ENCODE measurements at regions not wholly inside any gene's neighbourhood (a gene's known extent, or its start where the extent isn't known, plus 50 kb on each side); places are given as distances from the start of the nearest gene placed in this dataset.

DNA sequence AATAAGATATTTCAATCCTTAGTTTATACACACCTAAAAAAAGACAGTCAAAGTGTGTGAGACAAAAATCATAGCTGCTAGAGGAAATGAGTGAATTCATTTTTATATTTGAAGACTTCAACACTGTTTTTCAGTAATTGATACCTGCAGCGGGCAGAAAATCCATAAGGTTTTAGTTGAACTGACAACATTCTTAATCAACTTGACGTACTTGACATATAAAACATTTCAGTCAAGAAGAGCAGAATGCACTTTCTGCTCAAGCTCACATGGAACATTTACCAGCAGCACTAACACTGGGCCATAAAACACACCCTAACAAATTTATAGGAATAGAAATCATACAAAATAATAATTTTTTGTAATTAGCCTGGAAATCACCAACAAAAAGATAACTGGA is 959.6 kb upstream of the SOX11 start:
- H3K36me3 ChIP-seq (ENCODE audit: insufficient read depth, low read length): no peaks in the 10 kb centered on the region
- no peaks in the 10 kb centered on the region for H4K20me1 ChIP-seq (ENCODE audit: insufficient read depth, low read length)
- H2AFZ ChIP-seq (ENCODE audit: low read length): no peak overlapping the region
- no peak overlapping the region for H3K4me3 ChIP-seq (ENCODE audit: insufficient read depth, low read length)
- DNase-seq (ENCODE audit: insufficient read length, low spot score, missing footprints): no peak
- peaks cover 2% of the 10 kb centered on the region for H3K9me3 ChIP-seq (ENCODE audit: low read depth, low read length)
- H3K27me3 ChIP-seq (ENCODE audit: insufficient read depth, low read length): no peaks in the 10 kb centered on the region
- no peak overlapping the region for H3K4me2 ChIP-seq (ENCODE audit: insufficient read depth, low read length)
- no peaks in the 10 kb centered on the region for H3K4me1 ChIP-seq (ENCODE audit: insufficient read depth, low read length)
- TF ChIP-seq, protein P1, sequence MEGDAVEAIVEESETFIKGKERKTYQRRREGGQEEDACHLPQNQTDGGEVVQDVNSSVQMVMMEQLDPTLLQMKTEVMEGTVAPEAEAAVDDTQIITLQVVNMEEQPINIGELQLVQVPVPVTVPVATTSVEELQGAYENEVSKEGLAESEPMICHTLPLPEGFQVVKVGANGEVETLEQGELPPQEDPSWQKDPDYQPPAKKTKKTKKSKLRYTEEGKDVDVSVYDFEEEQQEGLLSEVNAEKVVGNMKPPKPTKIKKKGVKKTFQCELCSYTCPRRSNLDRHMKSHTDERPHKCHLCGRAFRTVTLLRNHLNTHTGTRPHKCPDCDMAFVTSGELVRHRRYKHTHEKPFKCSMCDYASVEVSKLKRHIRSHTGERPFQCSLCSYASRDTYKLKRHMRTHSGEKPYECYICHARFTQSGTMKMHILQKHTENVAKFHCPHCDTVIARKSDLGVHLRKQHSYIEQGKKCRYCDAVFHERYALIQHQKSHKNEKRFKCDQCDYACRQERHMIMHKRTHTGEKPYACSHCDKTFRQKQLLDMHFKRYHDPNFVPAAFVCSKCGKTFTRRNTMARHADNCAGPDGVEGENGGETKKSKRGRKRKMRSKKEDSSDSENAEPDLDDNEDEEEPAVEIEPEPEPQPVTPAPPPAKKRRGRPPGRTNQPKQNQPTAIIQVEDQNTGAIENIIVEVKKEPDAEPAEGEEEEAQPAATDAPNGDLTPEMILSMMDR (IDR thresholded peaks at IDR 0.05; ENCODE audit: extremely low read depth, low read depth, low read length): no peak
- H3K27ac ChIP-seq (ENCODE audit: low read depth, low read length): no peak overlapping the region
- no peaks in the 10 kb centered on the region for H3K79me2 ChIP-seq (ENCODE audit: insufficient read depth, low read length)

DNA sequence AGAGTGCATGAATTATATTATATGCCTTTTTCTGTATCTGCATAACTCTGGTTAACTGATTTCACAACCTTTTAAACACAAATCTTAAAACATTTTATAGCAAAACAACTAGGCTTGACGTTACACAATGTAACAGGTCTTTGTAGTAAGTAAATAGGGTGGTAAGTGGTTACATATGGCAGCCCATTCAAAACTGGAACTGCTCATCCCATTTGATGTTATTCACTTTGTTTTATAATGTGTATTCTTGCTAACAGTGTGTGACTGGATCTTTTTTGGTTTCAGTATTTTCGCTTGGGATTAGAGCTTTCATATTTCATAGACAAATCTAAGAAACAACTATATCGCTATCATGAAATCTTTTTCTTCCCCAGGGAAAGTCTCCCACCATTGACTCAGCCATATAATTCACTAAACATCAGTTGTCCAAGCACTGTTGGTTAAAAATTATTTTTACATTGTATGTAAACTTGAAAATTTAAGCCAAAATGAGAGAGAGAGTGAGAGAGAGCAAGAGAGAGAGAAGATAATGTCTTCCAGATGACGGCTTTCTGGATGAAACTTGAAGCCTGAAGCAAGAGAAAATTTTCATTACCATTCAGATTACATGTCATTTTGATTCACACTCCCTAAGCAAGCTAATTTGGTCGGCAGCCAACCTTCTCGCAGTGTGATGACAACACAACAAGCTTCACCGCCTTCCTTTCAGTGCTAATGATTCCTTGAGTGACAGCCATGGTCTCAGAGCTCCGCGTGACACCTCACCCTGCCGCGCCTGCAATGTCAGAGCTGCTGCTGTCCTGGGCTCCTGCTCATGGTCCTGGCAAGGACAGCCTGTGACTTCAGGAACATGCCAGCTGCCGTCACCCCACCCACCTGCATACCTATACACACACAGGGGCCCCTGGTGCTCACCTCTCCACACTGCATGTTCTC is 946.9 kb upstream of the SOX11 start:
- Histone ChIP-seq H3K4me3 (ENCODE audit: insufficient read depth, low read length) (no peak overlapping the region), H3K4me2 (ENCODE audit: insufficient read depth, low read length) (no peak overlapping the region), H3K27ac (ENCODE audit: low read depth, low read length) (no peak overlapping the region), H3K4me1 (ENCODE audit: insufficient read depth, low read length) (no peaks in the 10 kb centered on the region), H3K36me3 (ENCODE audit: insufficient read depth, low read length) (no peaks in the 10 kb centered on the region), H4K20me1 (ENCODE audit: insufficient read depth, low read length) (no peaks in the 10 kb centered on the region), H3K9me3 (ENCODE audit: low read depth, low read length) (peaks cover 6% of the 10 kb centered on the region), H3K27me3 (ENCODE audit: insufficient read depth, low read length) (no peaks in the 10 kb centered on the region), H2AFZ (ENCODE audit: low read length) (no peak overlapping the region), H3K79me2 (ENCODE audit: insufficient read depth, low read length) (no peaks in the 10 kb centered on the region)
- DNase-seq (ENCODE audit: insufficient read length, low spot score, missing footprints): no peak
- TF ChIP-seq, protein P1 (IDR thresholded peaks at IDR 0.05; ENCODE audit: extremely low read depth, low read depth, low read length): no peak

DNA sequence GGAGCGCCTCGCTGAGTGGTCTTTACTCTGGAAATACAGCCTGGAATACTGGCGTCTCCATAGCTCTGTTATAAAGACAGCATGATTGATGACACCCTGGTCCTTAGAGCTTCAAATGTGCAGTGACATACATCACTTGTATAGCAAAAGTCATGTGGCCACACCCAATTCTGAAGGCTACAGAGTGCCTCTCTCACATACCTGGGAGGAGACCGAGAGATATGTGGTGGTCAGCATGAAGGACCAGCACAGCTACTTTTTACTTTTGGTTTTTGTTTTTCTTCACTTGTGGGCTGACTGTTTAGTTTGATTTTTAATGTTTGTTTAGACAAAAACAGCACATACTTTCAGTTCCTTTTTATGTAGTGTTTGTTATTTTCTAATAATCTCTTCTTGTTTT is 938.5 kb upstream of the SOX11 start:
- H3K4me3 ChIP-seq (ENCODE audit: insufficient read depth, low read length): no peak overlapping the region
- no peaks in the 10 kb centered on the region for H3K27me3 ChIP-seq (ENCODE audit: insufficient read depth, low read length)
- TF ChIP-seq, protein P1 (IDR thresholded peaks at IDR 0.05; ENCODE audit: extremely low read depth, low read depth, low read length): no peak
- no peaks in the 10 kb centered on the region for H3K79me2 ChIP-seq (ENCODE audit: insufficient read depth, low read length)
- DNase-seq (ENCODE audit: insufficient read length, low spot score, missing footprints): no peak
- no peaks in the 10 kb centered on the region for H3K4me1 ChIP-seq (ENCODE audit: insufficient read depth, low read length)
- H3K4me2 ChIP-seq (ENCODE audit: insufficient read depth, low read length): no peak overlapping the region
- no peak overlapping the region for H3K27ac ChIP-seq (ENCODE audit: low read depth, low read length)
- H4K20me1 ChIP-seq (ENCODE audit: insufficient read depth, low read length): no peaks in the 10 kb centered on the region
- no peaks in the 10 kb centered on the region for H3K36me3 ChIP-seq (ENCODE audit: insufficient read depth, low read length)
- peaks cover 2% of the 10 kb centered on the region for H3K9me3 ChIP-seq (ENCODE audit: low read depth, low read length)
- H2AFZ ChIP-seq (ENCODE audit: low read length): no peak overlapping the region

DNA sequence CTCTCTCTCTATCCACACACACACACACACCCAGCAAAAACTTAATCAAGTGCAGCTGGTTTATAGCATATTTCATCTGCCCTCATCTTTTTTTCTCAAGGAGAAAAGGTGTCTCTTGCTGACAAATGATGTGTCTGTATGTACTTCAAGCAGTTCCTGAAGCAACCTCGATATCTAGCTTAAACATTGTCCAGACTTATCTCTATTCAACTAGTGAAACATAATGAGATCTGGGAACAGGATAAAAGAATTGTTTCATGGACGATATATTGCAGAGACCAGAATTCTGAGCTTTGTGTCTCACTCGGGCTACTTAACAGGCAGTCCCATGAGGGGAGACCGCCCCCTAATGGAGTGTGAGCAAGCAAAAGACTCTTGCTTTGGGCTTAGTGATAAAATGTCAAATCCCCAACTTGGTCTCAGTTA is 929.2 kb upstream of the SOX11 start:
- H3K27me3 ChIP-seq (ENCODE audit: insufficient read depth, low read length): no peaks in the 10 kb centered on the region
- no peaks in the 10 kb centered on the region for H3K4me1 ChIP-seq (ENCODE audit: insufficient read depth, low read length)
- H4K20me1 ChIP-seq (ENCODE audit: insufficient read depth, low read length): no peaks in the 10 kb centered on the region
- no peak overlapping the region for H3K4me2 ChIP-seq (ENCODE audit: insufficient read depth, low read length)
- no peaks in the 10 kb centered on the region for H3K9me3 ChIP-seq (ENCODE audit: low read depth, low read length)
- TF ChIP-seq, protein P1 (IDR thresholded peaks at IDR 0.05; ENCODE audit: extremely low read depth, low read depth, low read length): no peak
- H3K27ac ChIP-seq (ENCODE audit: low read depth, low read length): no peak overlapping the region
- no peaks in the 10 kb centered on the region for H3K79me2 ChIP-seq (ENCODE audit: insufficient read depth, low read length)
- no peak for DNase-seq (ENCODE audit: insufficient read length, low spot score, missing footprints)
- no peaks in the 10 kb centered on the region for H3K36me3 ChIP-seq (ENCODE audit: insufficient read depth, low read length)
- H3K4me3 ChIP-seq (ENCODE audit: insufficient read depth, low read length): no peak overlapping the region
- no peak overlapping the region for H2AFZ ChIP-seq (ENCODE audit: low read length)
